CD4-positive, alpha-beta T cell treated with Interleukin-21 for 1 hour (primary cell): ENCODE measurements at regions not wholly inside any gene's neighbourhood (a gene's known extent, or its start where the extent isn't known, plus 50 kb on each side); places are given as distances from the start of the nearest gene placed in this dataset.

Experiments
- DNase-seq: peaks from one replicate; pipeline ENCODE4 v3.0.0-alpha.2; 2020

- no peak for DNase-seq
Observed at GRCh38 chr13:63107179-63107943, 1691.7 kb upstream of the PCDH20 start.

DNA sequence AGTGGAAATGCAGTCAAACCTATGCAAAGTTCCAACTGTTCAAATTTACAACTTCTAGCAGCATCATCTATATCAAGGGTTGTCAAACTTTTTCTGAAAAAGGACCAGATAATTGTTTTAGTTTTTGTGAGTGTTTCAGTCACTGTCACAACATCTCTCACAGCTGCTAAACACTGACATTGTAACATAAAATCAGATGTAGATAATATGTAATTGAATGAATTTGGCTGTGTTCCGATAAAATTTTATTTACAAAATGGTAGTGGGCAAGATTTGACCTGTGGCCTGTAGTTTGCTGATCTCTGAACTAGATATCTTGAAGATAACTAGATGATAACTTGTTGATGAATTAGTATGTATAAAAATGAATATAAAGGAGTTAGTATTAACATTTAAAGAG is 1679.1 kb upstream of the PCDH20 start:
- no peak for DNase-seq

- DNase-seq: no peak
Observed at GRCh38 chr13:63093907-63094469, 1678.3 kb upstream of the PCDH20 start.

- DNase-seq: no peak
Observed at GRCh38 chr13:63092456-63092855, 1676.8 kb upstream of the PCDH20 start.

DNA sequence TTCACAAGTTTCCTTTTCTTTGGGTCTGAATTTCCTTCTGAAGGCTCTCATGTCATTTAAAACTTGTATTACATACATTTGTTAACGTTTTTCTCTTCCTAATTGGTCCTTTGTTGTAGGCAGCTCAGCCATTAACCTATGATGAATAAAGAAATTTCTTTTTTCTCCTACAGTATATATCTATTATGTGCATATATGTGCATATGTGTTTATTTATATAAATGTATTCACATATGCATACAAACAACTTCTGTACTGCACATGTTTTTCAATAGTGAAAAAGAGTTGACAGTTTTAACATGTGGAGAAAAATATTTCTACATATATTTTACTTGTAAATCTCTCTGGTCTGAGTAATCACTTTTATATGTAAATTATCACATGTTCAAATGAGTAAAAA is 1674.9 kb upstream of the PCDH20 start:
- DNase-seq: no peak

GRCh38 chr13:63088226-63088625 is 1672.6 kb upstream of the PCDH20 start:
- no peak for DNase-seq

GRCh38 chr13:63086286-63086685 is 1670.6 kb upstream of the PCDH20 start:
- DNase-seq: no peak

DNA sequence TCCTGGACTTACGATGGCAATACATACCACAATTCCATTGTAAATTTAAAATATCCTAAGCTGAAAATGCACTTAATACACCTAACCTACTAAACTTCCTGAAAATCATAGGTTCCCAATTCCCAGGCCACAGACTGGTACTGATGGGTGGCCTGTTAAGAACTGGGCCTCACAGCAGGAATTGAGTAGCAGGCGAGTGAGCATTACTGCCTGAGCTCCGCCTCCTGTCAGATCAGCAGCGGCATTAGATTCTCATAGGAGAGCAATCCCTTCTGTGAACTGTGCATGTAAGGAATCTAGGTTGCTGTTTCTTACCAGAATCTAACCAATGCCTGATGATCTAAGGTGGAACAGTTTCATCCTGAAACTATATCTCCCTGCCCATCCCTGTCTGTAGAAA is 1670.2 kb upstream of the PCDH20 start:
- DNase-seq: no peak

DNA sequence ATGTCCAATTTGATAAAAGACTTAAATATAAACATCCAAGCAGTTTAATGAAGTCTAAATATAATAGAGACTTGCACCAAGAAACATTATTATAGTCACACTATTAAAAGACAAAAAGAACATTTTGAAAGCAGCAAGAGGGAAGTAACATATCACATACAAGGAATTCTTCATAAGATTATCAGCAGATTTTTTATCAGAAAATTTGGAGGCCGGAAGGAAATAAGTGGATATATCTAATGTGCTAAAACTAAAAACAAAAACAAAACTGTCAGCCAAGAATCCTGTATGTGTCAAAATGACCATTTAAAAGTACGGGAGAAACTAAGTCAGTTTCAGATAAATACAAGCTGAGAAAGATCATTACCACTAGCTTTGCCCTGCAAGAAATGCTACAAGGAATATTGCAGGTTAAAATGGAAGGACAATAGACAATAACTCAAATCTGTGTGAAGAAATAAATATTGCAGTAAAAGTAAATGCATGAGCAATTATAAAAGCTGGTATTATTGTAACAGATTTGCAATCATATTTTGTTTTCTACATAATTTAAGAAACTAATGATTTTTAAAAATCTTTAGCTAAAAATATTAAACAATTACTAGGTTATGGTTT is 1665.9 kb upstream of the PCDH20 start:
- DNase-seq: no peak

- DNase-seq: no peak
Observed at GRCh38 chr13:63075126-63075525, 1659.5 kb upstream of the PCDH20 start.

DNA sequence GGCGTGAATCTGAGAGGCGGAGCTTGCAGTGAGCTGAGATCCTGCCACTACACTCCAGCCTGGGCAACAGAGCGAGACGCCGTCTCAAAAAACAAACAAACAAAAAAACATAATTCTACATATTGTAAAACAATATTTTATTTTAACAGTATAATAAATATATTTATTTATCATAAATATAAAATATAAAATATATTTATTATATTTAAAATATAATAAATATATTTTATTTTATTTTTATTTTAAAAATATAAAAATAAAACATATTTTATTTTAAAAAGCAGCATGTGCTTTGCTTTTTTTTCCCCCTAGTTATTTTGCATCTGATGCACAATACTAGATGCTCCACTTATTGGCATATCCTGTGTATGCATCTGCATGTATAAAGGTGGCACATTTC is 1634.6 kb upstream of the PCDH20 start:
- DNase-seq: no peak

GRCh38 chr13:63048653-63049052 is 1633.0 kb upstream of the PCDH20 start:
- no peak for DNase-seq

GRCh38 chr13:63044589-63045313 is 1629.1 kb upstream of the PCDH20 start:
- no peak for DNase-seq

- no peak for DNase-seq
Observed at GRCh38 chr13:63042686-63043085, 1627.0 kb upstream of the PCDH20 start.

DNA sequence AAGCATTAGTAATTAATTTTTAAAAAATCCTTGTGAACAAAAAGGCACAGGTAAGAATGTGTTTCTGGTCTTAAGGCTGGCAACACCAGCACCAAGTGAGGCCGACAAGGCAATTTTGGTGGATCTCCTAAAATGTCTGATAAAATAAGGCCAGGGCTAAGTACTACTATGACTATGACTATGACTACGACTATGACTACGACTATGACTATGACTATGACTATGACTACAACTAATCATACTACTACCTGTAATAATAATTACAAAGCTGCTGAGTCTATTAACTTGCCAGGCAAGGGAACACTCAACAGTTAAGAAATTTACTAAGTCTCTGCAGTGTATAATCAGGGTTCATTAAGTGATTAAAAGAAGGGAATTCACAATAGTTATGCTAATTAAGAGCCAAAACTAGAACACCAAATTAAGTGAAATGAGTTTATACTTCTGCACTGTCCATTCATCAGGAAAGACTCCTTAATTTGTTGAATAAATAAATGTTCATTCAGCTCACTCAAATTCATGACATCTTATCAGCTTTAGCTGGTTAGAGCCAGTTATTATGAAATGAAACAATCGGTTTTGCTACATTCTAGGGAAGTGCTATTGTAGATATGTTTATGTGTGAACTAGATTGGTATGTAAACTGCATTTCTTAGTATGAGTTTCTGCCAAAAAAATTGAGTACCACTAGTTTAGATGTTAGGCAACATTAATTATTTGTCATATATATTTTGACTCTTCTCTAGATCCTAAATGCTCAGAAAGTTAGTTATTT is 1626.2 kb upstream of the PCDH20 start:
- DNase-seq: no peak

DNA sequence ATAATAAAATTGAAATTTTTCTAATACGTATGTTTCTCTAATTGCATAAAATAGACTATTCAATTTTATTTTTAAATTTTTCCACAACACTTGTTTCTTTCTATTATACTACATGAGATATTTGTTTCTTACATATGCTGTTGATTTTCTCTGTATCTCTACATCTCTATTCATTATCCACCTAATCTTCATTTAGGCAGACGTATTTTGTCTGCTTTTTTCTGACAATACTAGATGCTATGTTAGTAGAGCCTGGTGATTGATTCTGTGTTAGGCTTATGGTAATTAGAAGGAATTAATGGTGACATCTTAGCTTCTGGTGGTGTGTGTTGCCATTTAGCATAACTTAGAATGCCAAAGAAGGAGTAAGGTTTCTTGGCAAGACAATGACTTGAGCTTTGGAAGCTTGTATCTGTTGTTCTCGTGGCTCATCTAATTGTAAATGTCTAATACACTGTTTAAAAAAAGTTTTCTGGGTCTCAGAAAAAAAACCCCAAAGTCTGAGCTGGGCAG is 1610.7 kb upstream of the PCDH20 start:
- DNase-seq: no peak

- DNase-seq: no peak
Observed at GRCh38 chr13:63025741-63026140, 1610.1 kb upstream of the PCDH20 start.

- no peak for DNase-seq
Observed at GRCh38 chr13:63024458-63024857, 1608.8 kb upstream of the PCDH20 start.

- no peak for DNase-seq
Observed at GRCh38 chr13:63011996-63012395, 1596.3 kb upstream of the PCDH20 start.

DNA sequence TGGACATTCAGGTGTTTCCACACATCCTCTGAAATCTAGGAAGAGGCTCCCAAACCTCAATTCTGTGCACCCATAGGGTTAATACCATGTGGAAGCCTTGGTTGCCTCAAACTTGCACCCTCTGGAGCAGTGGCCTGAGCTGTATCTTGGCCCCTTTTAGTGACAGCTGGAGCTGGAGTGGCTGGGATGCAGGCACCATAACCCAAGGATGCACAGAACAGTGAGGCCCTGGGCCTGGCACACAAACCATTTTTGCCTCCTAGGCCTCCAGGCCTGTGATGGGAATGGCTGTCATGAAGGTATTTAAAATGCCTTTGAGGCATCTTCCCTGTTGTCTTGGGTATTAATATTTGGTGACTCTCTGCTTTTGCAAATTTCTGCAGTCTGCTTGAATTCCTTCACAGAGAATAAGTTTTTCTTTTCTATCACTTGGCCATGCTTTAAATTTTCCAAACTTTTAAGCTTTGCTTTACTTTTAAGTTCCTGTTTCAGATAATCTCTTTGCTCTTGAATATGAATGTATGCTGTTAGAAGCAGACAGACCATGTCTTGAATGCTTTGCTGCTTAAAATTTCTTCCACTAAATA is 1594.5 kb upstream of the PCDH20 start:
- no peak for DNase-seq

GRCh38 chr13:63005625-63006024 is 1590.0 kb upstream of the PCDH20 start:
- DNase-seq: no peak

- DNase-seq: no peak
Observed at GRCh38 chr13:62997696-62998095, 1582.0 kb upstream of the PCDH20 start.
